ENCODE measurements at regions not wholly inside any gene's neighbourhood (a gene's known extent, or its start where the extent isn't known, plus 50 kb on each side); places are given as distances from the start of the nearest gene placed in this dataset.

GRCh38 chr5:56314529-56314928 is 81.4 kb upstream of the ANKRD55 start:
- peak; percentile 23 for DNase-seq (ENCODE audit: low read depth)
- H3K4me3 ChIP-seq (ENCODE audit: low read length) = no peak overlapping the region
- TF ChIP-seq CTCF (IDR thresholded peaks at IDR 0.05; ENCODE audit: insufficient read depth, low read depth, low read length, missing control alignments) = peak; percentile 61

- no peak for TF ChIP-seq CTCF (IDR thresholded peaks at IDR 0.05; ENCODE audit: insufficient read depth, low read depth, low read length, missing control alignments)
- peak; percentile 56 for DNase-seq (ENCODE audit: low read depth)
- no peak overlapping the region for H3K4me3 ChIP-seq (ENCODE audit: low read length)
Measured at GRCh38 chr5:56313596-56313995, 80.5 kb upstream of the ANKRD55 start.

- no peak for TF ChIP-seq CTCF (IDR thresholded peaks at IDR 0.05; ENCODE audit: insufficient read depth, low read depth, low read length, missing control alignments)
- no peak overlapping the region for H3K4me3 ChIP-seq (ENCODE audit: low read length)
- no peak for DNase-seq (ENCODE audit: low read depth)
Measured at GRCh38 chr5:56313004-56313531, 79.9 kb upstream of the ANKRD55 start.

GRCh38 chr5:56311306-56311905 is 78.3 kb upstream of the ANKRD55 start:
- no peak for DNase-seq (ENCODE audit: low read depth)
- H3K4me3 ChIP-seq (ENCODE audit: low read length) = no peak overlapping the region
- no peak for TF ChIP-seq CTCF (IDR thresholded peaks at IDR 0.05; ENCODE audit: insufficient read depth, low read depth, low read length, missing control alignments)

- no peak for DNase-seq (ENCODE audit: low read depth)
- no peak for TF ChIP-seq CTCF (IDR thresholded peaks at IDR 0.05; ENCODE audit: insufficient read depth, low read depth, low read length, missing control alignments)
- no peak overlapping the region for H3K4me3 ChIP-seq (ENCODE audit: low read length)
Measured at GRCh38 chr5:56310711-56311204, 77.6 kb upstream of the ANKRD55 start.

- no peak for TF ChIP-seq CTCF (IDR thresholded peaks at IDR 0.05; ENCODE audit: insufficient read depth, low read depth, low read length, missing control alignments)
- DNase-seq (ENCODE audit: low read depth) = no peak
- no peak overlapping the region for H3K4me3 ChIP-seq (ENCODE audit: low read length)
Measured at GRCh38 chr5:56309262-56309826, 76.2 kb upstream of the ANKRD55 start.

Data from epithelial cell of esophagus (primary cell).